Gastrocnemius medialis (tissue), 4 donors: ENCODE measurements at regions not wholly inside any gene's neighbourhood (a gene's known extent, or its start where the extent isn't known, plus 50 kb on each side); places are given as distances from the start of the nearest gene placed in this dataset.

Source experiments
- POLR2A ChIP-seq, 2 donors: fragments of 450-650 bp; IDR thresholded peaks; one replicate each; pipeline ENCODE4 v1.6.1; 2017; ENCODE audit warnings: antibody characterized with exemption in 2 of 2, mild to moderate bottlenecking in 2 of 2, moderate library complexity in 2 of 2
- TF ChIP-seq, protein P1 (sequence below), 5 experiments: fragments of 450-650 bp in 3 of 5; fragments of 200-600 bp in 2 of 5; sonication (generic) in 2 of 5; IDR thresholded peaks in 4 of 5; conservative IDR thresholded peaks in 1 of 5; 1 replicate in 4 of 5; 2 replicates in 1 of 5; pipeline ENCODE4 v1.5.1; 2016 to 2019; ENCODE audit warnings: antibody characterized with exemption in 5 of 5, mild to moderate bottlenecking in 3 of 5, moderate library complexity in 3 of 5

DNA sequence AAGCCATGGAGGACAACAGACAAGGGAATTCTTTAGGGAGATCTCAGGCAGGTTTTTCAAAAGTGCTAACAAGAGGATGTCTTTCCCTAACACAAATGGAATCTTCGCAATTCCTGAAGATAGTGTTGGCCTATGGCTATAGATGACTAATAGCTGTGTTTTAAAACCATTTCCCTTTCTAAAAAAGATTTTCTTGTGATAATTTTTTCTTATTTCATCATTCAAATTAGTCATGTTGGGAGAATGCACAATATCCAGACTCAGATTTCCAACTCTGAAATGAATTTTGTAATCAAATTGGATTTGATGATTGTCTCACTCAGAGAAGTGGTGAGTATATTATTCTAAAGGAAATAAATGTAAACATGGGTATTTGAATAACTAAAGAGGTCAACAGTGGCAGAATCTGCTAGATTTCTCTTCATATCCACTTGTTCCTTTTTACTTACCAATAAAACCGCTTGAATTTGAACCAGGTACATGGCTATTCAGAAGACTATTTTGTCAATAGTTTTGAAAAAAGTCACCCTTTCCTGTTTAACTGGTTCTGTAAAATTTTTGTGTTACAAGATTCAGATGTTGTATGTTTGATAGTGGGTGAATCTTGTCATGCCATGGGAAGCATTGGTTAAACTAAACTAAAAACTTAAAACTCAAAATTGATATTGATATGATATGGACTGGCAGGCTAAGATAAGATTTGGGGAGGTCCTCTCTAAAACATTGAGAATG lies 1223.7 kb upstream of the EYS start:
- TF ChIP-seq, protein P1, sequence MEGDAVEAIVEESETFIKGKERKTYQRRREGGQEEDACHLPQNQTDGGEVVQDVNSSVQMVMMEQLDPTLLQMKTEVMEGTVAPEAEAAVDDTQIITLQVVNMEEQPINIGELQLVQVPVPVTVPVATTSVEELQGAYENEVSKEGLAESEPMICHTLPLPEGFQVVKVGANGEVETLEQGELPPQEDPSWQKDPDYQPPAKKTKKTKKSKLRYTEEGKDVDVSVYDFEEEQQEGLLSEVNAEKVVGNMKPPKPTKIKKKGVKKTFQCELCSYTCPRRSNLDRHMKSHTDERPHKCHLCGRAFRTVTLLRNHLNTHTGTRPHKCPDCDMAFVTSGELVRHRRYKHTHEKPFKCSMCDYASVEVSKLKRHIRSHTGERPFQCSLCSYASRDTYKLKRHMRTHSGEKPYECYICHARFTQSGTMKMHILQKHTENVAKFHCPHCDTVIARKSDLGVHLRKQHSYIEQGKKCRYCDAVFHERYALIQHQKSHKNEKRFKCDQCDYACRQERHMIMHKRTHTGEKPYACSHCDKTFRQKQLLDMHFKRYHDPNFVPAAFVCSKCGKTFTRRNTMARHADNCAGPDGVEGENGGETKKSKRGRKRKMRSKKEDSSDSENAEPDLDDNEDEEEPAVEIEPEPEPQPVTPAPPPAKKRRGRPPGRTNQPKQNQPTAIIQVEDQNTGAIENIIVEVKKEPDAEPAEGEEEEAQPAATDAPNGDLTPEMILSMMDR (IDR thresholded peaks at IDR 0.05 in 4 of 5, conservative IDR thresholded peaks at IDR 0.05 in 1 of 5) = no peak
- TF ChIP-seq POLR2A (IDR thresholded peaks at IDR 0.05) = no peak
